HG03469 (cell line): ENCODE measurements at regions not wholly inside any gene's neighbourhood (a gene's known extent, or its start where the extent isn't known, plus 50 kb on each side); places are given as distances from the start of the nearest gene placed in this dataset.

ENCODE experiments used
- ATAC-seq: cut with Tn5 transposase; IDR thresholded peaks from one replicate; pipeline ENCODE4 v1.9.1; 2021; ENCODE audit warnings: mild to moderate bottlenecking, moderate library complexity, moderate number of reproducible peaks; ENCODE audit not compliant: unreplicated experiment

GRCh38 chr5:60277941-60278340, 384.4 kb upstream of the PDE4D start:
- no peak for ATAC-seq

- ATAC-seq, result no peak
These were observed 381.2 kb upstream of the PDE4D start for GRCh38 chr5:60274747-60275146.

GRCh38 chr5:60271517-60271916, 378.0 kb upstream of the PDE4D start:
- no peak for ATAC-seq

- ATAC-seq, result no peak
These were observed 374.4 kb upstream of the PDE4D start for GRCh38 chr5:60267907-60268306.

- no peak for ATAC-seq
These were observed 369.8 kb upstream of the PDE4D start for GRCh38 chr5:60263346-60263745.

GRCh38 chr5:60262576-60263295, 369.2 kb upstream of the PDE4D start:
- no peak for ATAC-seq

GRCh38 chr5:60261732-60262131, 368.2 kb upstream of the PDE4D start:
- no peak for ATAC-seq

- ATAC-seq, result no peak
These were observed 367.1 kb upstream of the PDE4D start for GRCh38 chr5:60260658-60261057.

GRCh38 chr5:60259730-60260129, 366.2 kb upstream of the PDE4D start:
- ATAC-seq, result no peak

- ATAC-seq, result no peak
These were observed 364.2 kb upstream of the PDE4D start for GRCh38 chr5:60257596-60258271.

- no peak for ATAC-seq
These were observed 363.0 kb upstream of the PDE4D start for GRCh38 chr5:60256546-60256945.

GRCh38 chr5:60248901-60249300, 355.4 kb upstream of the PDE4D start:
- ATAC-seq, result peak; percentile 97

- ATAC-seq, result no peak
These were observed 350.2 kb upstream of the PDE4D start for GRCh38 chr5:60243713-60244112.

- ATAC-seq, result no peak
These were observed 338.7 kb upstream of the PDE4D start for GRCh38 chr5:60232036-60232795.

- ATAC-seq, result no peak
These were observed 336.9 kb upstream of the PDE4D start for GRCh38 chr5:60230456-60230855.

- no peak for ATAC-seq
These were observed 336.2 kb upstream of the PDE4D start for GRCh38 chr5:60229691-60230185.

- ATAC-seq, result no peak
These were observed 335.1 kb upstream of the PDE4D start for GRCh38 chr5:60228676-60229075.

GRCh38 chr5:60226128-60226527, 332.6 kb upstream of the PDE4D start:
- ATAC-seq, result no peak

GRCh38 chr5:60223342-60223741, 329.8 kb upstream of the PDE4D start:
- no peak for ATAC-seq

GRCh38 chr5:60219921-60220320, 326.4 kb upstream of the PDE4D start:
- no peak for ATAC-seq

GRCh38 chr5:60210810-60211209, 317.3 kb upstream of the PDE4D start:
- ATAC-seq, result no peak
